ENCODE measurements at regions not wholly inside any gene's neighbourhood (a gene's known extent, or its start where the extent isn't known, plus 50 kb on each side); places are given as distances from the start of the nearest gene placed in this dataset.

- TF ChIP-seq CTCF (IDR thresholded peaks at IDR 0.05; ENCODE audit: low read depth, low read length, poor library complexity, severe bottlenecking) (no peak), EZH2phosphoT487 (IDR thresholded peaks at IDR 0.05; ENCODE audit: borderline replicate concordance, low read length) (no peak)
Observed at GRCh38 chr1:164953098-164953497, 394.1 kb downstream of the PBX1 start.
